GM19397 (cell line): ENCODE measurements at regions not wholly inside any gene's neighbourhood (a gene's known extent, or its start where the extent isn't known, plus 50 kb on each side); places are given as distances from the start of the nearest gene placed in this dataset.
"Not testable (repeated sequence)": the region's sequence is repeated elsewhere in the genome, so short reads cannot be mapped to it uniquely, and the experiment has no call there.

Source experiments
- ATAC-seq: cut with Tn5 transposase; IDR thresholded peaks from one replicate; pipeline ENCODE4 v1.9.1; 2021; ENCODE audit warnings: mild to moderate bottlenecking, moderate library complexity; ENCODE audit not compliant: unreplicated experiment

DNA sequence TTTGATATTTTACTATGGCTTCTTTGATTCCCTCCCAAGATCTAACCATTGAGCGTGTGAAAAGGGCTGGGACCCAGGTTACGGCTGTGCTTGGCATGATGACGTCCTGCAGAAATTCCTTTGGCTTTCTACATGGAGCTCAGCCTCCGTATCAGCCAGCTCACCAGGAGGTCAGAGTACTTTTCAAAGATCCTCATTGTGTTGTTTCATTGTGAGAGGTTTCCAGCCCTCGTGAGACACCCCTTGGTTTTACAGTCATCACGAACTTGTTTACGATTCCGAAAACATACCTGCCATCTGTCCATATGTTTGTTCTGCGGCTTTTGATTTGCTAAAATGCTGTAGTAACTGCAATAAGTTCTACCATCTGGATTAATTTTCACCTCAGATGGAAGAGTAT, 453.1 kb downstream of the TMEM121 start:
- no peak for ATAC-seq

DNA sequence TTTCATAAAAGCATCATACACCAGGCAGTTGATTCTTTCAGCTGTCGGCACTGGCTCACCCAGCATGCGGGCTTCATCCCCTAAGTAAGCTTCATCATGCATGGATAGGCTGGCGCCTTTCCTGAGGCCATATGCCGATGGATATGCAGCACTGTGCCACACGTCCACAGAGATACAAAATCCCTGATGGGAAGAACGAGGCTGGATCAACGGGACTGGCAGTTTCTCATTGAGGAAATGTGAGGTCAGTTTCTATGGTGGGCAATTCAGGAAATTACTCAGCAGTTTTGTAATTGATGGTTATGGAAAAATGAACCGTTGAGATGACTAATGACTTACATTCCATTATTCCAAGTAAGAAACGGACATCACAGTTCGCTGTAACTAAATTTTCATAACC, 453.8 kb downstream of the TMEM121 start:
- ATAC-seq: no peak

DNA sequence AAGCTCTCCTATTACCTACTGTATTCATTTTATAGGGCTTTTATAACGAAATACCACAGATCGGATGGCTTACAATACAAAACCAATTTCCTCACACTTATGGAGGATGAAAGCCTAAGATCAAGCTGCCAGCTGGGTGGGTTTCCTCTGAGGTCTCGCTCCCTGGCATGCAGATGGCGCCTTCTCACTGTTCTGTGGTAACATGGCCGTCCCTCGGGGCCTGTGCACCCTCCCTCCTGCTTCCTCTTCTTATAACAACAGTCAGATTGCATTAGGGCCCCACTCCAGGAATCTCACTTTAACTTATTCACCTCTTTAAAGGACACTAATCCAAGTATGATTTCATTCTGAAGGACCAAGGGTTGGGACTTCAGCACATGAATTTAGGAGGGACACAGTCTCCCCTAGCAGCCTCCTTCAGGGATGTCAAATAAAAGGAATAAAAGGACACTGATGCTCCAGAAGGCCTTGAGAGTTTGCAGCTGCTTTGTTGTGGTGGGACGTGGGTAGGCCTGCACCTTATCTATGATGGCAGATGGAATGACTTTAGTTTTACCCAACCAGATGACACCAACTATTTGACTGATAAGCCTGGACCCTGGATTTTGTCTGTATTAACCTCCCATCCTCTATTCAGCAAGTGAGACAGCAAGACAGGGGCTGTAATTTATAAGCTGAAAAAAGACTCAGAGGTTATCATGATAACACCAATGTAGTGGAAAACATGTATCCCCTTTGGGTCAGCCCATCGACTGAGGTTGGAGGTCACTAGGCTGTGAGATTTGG, 455.3 kb downstream of the TMEM121 start:
- not testable (repeated sequence) for ATAC-seq

DNA sequence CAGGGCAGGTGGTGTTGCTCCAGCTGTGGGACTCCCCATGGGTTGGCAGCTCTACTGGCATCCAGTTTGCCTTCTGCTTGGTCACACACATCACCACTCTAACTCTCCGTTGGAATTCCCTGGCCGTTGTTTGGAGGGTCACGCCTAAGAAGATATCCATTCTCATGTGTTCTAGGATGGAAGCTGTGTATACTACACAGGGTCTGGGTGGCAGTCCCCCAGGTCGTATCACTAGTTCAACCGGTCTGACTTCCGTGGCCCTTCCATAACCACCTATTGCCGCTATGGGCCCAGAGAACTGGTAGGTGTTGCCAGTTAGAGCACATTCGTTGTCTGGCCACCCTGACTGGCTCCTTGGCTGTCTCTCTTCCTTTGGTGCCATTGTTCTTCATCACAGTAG, 456.3 kb downstream of the TMEM121 start:
- no peak for ATAC-seq

DNA sequence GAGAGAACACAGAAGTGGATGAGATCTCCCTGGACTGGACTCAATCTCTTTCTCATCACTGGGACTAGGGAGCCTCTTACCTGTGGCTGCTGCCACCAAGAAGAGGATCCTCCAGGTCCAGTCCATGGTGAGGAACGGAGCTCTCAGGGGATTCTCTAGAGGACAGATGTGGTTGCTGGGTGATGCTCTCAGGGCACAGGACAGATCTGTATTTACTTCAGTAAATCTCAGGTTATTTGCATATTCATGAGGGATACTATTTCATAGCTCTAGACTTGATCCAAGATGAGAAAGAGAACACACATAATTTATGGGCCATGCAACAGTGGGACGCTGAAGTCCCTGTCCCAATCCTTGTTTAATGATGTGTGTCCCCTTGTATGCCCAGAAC, 460.5 kb downstream of the TMEM121 start:
- ATAC-seq: no peak

DNA sequence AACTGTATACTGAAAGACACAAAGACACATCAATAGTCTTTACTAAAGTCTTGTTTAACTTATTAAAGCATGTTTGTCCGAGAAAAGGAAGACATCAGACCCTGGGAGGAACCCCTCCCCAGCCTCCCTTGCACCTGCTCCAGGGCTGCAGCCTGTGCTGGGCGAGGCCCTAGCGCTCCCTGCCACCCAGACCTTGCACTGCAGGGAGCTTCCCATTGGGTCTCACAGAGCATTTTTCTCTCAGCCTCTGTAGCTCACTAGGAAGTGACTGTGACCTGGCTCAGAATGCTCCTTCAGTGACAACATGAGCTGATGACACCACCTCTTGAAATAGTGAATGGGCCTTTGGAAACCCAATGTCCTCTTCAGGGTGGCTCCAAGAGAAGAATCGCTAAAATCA, 461.2 kb downstream of the TMEM121 start:
- ATAC-seq: no peak

DNA sequence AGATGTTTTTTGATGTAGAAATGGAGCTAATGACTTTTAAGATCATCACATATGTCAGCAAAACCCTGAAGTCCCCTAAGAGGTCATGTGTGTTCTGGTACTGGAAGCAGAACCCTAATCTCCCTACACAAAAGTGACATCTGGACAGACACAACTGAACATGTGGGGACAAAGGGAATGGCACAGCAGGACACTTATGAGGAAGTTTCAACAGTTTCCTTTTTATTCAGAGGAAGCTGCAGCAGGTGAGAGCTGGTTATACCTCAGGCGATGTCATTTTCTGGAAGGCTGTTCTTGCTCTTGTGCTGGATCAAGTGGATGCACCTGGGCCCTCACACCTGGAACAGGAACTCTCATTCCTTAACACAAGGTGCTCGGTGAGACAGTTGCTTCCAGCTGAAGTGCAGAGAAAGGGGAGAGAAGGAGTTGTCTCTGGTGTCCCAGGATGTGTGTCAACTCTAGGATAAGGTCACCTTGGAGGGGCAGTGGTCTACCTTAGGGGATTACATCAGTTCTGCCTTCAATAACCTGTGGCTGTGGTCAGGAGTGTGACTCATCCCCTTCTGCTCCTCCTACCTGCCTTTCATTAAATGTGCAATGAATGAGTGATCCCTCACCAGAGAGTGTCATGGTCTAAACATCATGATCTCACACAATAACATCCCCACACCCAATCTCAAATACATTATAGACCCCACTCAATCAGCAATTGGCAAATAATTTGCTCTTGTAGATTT, 463.4 kb downstream of the TMEM121 start:
- ATAC-seq: no peak

DNA sequence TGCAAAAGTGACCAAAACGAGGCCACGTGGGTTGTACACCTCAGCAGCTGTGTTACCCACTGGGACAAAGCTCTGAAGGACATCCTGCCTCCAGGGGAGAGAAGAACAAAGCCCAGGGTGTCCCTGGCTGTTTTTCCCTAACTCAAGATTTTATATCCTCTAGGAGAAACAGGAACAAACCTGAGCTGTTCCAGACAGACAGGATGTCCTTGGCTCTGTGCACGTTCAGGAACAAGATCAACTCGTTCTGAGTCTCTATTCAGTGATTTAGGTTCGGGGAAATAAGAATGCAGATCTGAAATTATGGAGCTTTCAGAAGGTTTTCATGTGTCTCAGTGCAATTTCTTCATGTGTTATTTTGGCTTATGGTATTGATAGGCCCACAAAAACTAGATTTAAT, 465.3 kb downstream of the TMEM121 start:
- not testable (repeated sequence) for ATAC-seq

DNA sequence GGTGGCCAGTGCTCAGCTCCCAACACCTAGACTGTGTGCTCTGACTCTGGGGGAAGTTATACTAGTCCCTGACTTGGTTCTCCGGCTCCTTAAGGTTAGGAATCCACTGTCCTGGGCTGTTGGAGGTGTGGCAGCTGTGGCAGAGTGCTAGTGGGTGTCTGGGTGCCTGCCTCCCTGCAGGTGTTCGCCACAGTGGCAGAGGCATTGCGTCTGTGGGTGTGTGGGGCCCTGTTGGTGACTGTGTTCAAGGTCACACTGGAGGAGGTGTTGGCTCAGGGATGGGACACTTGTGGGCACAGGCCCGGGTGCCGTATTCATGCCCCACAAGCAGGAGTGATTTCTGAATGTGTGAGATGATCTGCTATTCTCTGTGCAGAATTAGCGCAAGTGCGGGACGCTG, 467.4 kb downstream of the TMEM121 start:
- no peak for ATAC-seq

DNA sequence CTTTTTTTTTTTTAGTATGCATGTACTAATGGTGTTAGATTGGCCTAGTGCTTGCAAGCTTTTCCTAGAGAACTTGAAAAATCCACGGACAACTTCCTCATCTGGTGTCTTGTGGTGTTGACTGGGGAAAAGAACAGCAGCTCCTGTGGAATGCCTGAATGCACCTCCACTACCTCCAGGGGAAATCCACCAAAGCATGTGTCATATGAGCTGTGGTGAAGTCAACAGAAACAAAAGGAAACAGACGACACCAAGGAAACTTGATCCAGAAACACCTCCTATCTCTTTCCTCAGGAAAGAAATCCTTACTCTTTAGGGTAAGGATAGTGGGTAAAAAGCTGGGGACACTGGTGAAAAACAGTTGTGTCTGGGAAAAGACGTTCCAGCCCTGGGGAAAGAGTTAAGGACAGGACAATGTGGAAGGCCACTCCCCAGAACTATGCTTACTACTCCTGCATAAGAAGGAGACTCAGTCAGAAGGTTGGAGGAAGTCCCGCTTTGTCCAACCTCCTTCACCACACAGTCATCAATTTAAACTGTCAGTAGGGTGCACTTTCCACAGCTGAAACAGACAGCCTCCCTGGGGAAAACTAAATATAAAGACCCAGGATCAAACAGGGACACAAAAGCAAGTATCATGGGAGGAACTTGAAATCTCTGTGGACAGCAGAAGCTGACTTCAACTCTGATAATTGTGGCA, 468.8 kb downstream of the TMEM121 start:
- ATAC-seq: not testable (repeated sequence)

DNA sequence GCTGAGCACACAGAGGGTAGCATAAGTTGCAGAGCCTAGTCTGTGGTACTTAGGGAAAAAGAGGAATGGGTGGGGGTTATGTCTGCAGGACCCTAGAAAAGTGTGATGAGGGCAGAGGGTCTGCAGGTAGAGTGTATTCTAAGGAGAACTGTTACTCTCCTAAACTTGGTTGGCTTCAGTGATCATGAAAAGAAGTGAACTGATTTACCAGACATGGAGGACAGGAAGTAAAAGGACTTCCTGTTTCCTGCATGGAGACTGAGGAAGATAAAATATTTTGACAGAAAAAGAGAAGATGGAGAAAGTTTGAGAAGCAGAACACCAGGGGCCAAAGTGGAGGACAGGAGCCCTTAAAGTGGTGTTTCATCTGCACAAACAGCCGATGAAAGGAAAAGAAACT, 472.2 kb downstream of the TMEM121 start:
- ATAC-seq: not testable (repeated sequence)

DNA sequence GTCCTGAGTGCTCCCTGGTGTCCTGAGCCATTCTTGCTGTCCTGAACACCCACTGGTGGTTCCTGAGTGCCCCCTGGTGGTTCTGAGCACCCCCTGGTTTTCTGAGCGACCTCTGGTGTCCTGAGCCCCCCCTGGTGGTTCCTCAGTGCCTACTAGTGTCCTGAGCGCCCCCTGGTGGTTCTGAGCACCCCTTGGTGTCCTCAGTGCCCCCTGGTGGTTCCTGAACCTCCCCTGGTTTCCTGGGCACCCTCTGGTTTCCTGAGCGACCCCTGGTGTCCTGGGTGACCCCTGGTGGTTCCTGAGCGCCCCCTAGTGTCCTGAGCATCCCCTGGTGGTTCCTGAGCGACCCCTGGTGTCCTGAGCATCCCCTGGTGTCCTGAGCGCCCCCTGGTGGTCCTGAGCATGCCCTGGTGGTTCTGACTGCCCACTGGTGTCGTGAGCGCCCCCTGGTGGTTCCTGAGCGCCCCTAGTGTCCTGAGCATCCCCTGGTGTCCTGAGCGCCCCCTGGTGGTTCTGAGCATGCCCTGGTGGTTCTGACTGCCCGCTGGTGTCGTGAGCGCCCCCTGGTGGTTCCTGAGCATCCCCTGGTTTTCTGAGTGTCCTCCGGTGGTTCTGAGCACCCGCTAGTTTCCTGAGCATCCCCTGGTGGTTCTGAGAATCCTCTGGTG, 473.1 kb downstream of the TMEM121 start:
- peak; percentile 71 for ATAC-seq

DNA sequence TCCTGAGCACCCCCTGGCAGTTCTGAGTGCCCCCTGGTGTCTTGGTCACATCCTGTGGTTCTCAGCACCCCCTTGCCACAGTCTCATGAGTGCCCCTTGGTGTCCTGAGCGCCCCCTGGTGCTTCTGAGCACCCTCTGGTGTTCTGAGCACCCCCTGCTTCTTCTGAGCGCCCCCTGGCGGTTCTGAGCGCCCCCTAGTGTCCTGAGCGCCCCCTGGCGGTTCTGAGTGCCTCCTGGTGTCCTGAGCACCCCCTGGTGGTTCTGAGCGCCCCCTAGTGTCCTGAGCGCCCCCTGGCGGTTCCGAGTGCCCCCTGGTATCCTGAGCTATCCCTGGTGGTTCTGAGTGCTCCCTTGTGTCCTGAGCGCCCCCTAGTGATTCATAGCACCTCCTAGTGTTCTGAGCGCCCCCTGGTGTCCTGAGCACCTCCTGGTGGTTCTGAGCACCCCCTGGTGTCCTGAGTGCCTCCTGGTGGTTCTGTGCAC, 473.7 kb downstream of the TMEM121 start:
- peak; percentile 41 for ATAC-seq

DNA sequence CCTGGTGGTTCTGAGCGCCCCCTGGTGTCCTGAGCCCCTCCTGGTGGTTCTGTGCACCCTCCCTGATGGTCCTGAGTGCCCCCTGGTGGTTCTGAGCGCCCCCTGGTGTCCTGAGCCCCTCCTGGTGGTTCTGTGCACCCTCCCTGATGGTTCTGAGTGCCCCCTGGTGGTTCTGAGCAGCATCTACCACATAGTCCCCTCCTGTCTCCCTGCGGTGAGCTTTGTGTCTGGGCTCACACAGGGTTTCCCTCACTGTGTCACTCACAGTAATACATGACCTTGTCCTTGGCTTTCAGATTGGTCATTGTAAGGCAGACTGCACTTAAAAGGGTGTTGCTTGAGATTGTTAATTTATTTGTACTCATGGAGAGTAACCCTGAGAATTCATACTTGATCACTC, 474.9 kb downstream of the TMEM121 start:
- peak; percentile 48 for ATAC-seq

DNA sequence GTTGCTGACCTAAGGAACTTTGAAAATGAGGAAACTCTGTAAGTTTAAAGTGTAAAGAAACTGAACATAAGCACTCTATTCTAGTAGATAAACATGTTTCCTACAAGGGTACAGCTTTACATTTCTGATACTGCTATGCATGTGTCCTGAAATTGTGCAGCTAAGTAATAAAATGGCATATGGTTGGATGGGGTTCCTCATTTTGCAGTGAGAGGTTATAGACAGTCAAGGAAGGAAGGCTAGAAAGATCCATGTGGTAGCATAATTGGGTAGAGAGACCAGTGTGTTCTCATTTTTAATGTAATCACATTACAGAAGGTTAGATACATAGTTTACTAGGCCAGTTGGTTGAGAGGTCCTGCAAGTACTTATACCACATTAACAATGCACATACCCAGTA, 477.0 kb downstream of the TMEM121 start:
- ATAC-seq: no peak

DNA sequence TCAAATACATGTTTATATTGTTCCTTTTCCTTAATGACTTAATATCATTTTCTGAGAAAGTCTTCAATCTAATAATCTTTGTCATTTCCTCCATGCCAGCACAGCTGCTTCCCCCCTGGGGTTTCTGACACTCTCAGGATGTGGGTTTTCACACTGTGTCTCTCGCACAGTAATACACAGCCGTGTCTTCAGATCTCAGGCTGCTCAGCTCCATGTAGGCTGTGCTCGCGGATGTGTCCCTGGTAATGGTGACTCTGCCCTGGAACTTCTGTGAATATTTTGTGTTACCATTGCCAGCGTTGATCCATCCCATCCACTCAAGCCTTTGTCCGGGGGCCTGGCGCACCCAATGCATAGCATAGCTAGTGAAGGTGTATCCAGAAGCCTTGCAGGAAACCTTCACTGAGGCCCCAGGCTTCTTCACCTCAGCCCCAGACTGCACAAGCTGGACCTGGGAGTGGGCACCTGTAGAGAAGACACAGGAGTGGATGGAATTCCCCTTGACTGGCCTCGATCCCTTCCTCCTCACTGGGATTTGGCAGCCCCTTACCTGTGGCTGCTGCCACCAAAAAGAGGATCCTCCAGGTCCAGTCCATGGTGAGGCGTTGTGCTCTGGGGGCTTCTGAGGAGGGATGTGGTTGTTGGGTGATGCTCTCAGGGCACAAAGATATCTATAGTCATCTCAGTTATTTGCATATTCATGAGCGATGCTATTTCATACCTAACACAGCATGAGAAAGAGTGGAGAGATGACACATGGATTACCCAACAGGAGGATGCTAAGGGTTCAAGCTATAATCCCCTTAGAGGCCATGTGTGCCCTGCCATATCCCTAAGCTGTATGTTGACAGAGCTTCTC, 478.8 kb downstream of the TMEM121 start:
- ATAC-seq: not testable (repeated sequence)

DNA sequence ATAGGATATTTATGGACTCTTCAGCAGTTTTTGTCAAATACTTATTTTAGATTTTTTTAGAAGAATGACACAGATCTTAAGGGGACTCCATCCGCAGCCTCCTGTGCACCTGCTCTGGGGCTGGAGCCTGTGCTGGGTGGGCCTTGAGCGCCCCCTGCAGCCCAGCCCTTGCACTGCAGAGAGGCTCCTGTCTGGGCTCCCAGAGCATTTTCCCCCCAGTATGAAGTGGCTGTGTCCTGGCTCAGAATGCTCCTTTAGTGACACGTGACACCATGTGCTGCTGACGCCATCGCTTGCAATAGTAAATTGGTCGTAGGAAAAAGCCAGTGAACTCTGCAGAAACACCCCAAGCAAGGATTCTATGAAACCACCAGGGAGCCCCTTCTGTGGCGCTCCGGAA, 479.7 kb downstream of the TMEM121 start:
- ATAC-seq: not testable (repeated sequence)

DNA sequence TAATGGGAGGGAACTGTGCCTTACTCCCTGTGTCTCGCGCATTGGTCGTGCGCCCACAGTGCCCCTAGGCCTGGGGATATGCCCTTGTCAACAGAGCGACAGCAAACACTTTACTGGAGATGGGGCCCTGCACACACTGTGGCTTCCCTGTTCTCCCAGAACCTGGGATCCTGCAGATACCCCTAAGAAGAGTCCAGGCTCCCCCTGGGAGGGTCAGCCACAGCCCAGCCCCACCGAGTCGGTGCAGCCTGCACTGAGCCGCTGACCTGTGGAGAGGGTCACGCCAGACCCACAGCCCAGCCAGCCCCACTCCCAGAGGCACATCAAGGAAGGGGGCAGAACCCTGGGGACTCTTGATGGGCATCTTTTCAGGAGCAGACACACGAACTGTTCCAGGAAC, 480.3 kb downstream of the TMEM121 start:
- not testable (repeated sequence) for ATAC-seq

DNA sequence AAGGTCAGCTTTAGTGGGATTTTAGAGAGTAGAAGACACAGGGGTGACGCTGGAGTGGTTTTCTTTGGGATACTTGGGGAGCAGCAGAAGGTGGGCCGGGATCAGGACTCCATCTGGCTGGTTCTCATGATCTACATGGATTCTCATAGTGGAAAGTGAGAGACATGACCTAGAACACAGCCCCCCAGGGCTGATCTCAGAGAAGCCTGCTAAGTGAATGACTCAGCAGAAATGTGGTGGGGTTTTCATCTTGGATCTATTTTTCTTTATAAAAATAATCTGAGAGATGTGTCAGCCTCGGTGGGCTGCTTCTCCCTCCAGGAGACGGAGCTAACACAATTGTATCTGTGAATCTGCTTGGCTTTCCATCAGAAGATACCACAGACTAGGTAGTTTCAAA, 484.4 kb downstream of the TMEM121 start:
- no peak for ATAC-seq
